Gastrocnemius medialis (tissue), 4 donors: ENCODE measurements at regions not wholly inside any gene's neighbourhood (a gene's known extent, or its start where the extent isn't known, plus 50 kb on each side); places are given as distances from the start of the nearest gene placed in this dataset.

ENCODE experiments used
- ATAC-seq, 2 donors: fragments of 150-250 bp; one replicate each; pipeline ENCODE4 v1.9.1; 2016
- DNase-seq, 2 donors: peaks; one replicate each; pipeline ENCODE4 v3.0.0-alpha.2; 2019
- H3K27ac ChIP-seq, 4 donors: fragments of 200-600 bp; sonication (generic); 1 replicate in 1 of 4; 2 replicates in 3 of 4; pipeline ENCODE4 v1.5.1; 2016 to 2018; ENCODE audit warnings: mild to moderate bottlenecking in 2 of 4, moderate library complexity in 1 of 4
- H3K27me3 ChIP-seq, 3 donors: fragments of 200-600 bp; sonication (generic) in 2 of 3; 1 replicate in 1 of 3; 2 replicates in 2 of 3; pipeline versions ENCODE4 v1.5.1 to v1.6.0; 2016 to 2019; ENCODE audit warnings: mild to moderate bottlenecking in 1 of 3, moderate library complexity in 1 of 3
- H3K36me3 ChIP-seq, 2 donors: fragments of 200-600 bp; sonication (generic) in 1 of 2; one replicate each; pipeline ENCODE4 v1.5.1; 2017 to 2018
- H3K4me1 ChIP-seq, 2 donors: fragments of 200-600 bp; sonication (generic) in 1 of 2; one replicate each; pipeline ENCODE4 v1.5.1; 2016 to 2017; ENCODE audit warnings: mild to moderate bottlenecking in 2 of 2
- H3K4me3 ChIP-seq, 4 donors: fragments of 200-600 bp; sonication (generic) in 3 of 4; 1 replicate in 1 of 4; 2 replicates in 3 of 4; pipeline ENCODE4 v1.5.1; 2016 to 2019; ENCODE audit warnings: mild to moderate bottlenecking in 2 of 4
- H3K9me3 ChIP-seq, 3 donors: fragments of 200-600 bp; sonication (generic) in 2 of 3; 1 replicate in 1 of 3; 2 replicates in 2 of 3; pipeline ENCODE4 v1.5.1; 2016 to 2019
- POLR2A ChIP-seq, 2 donors: fragments of 450-650 bp; IDR thresholded peaks; one replicate each; pipeline ENCODE4 v1.6.1; 2017; ENCODE audit warnings: antibody characterized with exemption in 2 of 2, mild to moderate bottlenecking in 2 of 2, moderate library complexity in 2 of 2
- in situ Hi-C, 4 donors: fragments of 200-750 bp; cut with MboI; loops; one replicate each; pipeline versions ENCODE4 v1.15.0 to v1.8.0; 2017; ENCODE audit warnings: low sequenced_read_pairs in 4 of 4
- intact Hi-C: fragments of 100-400 bp; cut with DNase I; formaldehyde crosslinking; loops from one replicate; pipeline ENCODE4 v1.15.1; 2023; ENCODE audit warnings: low total_unique reads
- TF ChIP-seq, protein P1 (sequence below), 5 experiments: fragments of 450-650 bp in 3 of 5; fragments of 200-600 bp in 2 of 5; sonication (generic) in 2 of 5; IDR thresholded peaks in 4 of 5; conservative IDR thresholded peaks in 1 of 5; 1 replicate in 4 of 5; 2 replicates in 1 of 5; pipeline ENCODE4 v1.5.1; 2016 to 2019; ENCODE audit warnings: antibody characterized with exemption in 5 of 5, mild to moderate bottlenecking in 3 of 5, moderate library complexity in 3 of 5

- intact Hi-C loops (no loop called here), in situ Hi-C loops (no loop called here)
- no peak overlapping the region for H3K27ac ChIP-seq
- no peaks in the 10 kb centered on the region for H3K27me3 ChIP-seq
- H3K4me3 ChIP-seq: no peak overlapping the region
- DNase-seq (no peak), ATAC-seq (no peak)
- no peaks in the 10 kb centered on the region for H3K9me3 ChIP-seq
- no peak for TF ChIP-seq POLR2A (IDR thresholded peaks at IDR 0.05)
- TF ChIP-seq, protein P1, sequence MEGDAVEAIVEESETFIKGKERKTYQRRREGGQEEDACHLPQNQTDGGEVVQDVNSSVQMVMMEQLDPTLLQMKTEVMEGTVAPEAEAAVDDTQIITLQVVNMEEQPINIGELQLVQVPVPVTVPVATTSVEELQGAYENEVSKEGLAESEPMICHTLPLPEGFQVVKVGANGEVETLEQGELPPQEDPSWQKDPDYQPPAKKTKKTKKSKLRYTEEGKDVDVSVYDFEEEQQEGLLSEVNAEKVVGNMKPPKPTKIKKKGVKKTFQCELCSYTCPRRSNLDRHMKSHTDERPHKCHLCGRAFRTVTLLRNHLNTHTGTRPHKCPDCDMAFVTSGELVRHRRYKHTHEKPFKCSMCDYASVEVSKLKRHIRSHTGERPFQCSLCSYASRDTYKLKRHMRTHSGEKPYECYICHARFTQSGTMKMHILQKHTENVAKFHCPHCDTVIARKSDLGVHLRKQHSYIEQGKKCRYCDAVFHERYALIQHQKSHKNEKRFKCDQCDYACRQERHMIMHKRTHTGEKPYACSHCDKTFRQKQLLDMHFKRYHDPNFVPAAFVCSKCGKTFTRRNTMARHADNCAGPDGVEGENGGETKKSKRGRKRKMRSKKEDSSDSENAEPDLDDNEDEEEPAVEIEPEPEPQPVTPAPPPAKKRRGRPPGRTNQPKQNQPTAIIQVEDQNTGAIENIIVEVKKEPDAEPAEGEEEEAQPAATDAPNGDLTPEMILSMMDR (IDR thresholded peaks at IDR 0.05 in 4 of 5, conservative IDR thresholded peaks at IDR 0.05 in 1 of 5): no peak
- no peaks in the 10 kb centered on the region for H3K36me3 ChIP-seq
- H3K4me1 ChIP-seq: no peaks in the 10 kb centered on the region
Measured at GRCh38 chr12:63066136-63066535, 84.9 kb downstream of the AVPR1A start.

GRCh38 chr12:63064080-63064479, 86.9 kb downstream of the AVPR1A start:
- no peak overlapping the region for H3K4me3 ChIP-seq
- DNase-seq (no peak), ATAC-seq (no peak)
- H3K9me3 ChIP-seq: no peaks in the 10 kb centered on the region
- no peaks in the 10 kb centered on the region for H3K4me1 ChIP-seq
- in situ Hi-C loops: no loop called here
- no peak overlapping the region for H3K27ac ChIP-seq
- H3K27me3 ChIP-seq: no peaks in the 10 kb centered on the region
- H3K36me3 ChIP-seq: no peaks in the 10 kb centered on the region
- no peak for TF ChIP-seq POLR2A (IDR thresholded peaks at IDR 0.05)
- TF ChIP-seq, protein P1 (IDR thresholded peaks at IDR 0.05 in 4 of 5, conservative IDR thresholded peaks at IDR 0.05 in 1 of 5): no peak
- intact Hi-C loops: no loop called here

DNA sequence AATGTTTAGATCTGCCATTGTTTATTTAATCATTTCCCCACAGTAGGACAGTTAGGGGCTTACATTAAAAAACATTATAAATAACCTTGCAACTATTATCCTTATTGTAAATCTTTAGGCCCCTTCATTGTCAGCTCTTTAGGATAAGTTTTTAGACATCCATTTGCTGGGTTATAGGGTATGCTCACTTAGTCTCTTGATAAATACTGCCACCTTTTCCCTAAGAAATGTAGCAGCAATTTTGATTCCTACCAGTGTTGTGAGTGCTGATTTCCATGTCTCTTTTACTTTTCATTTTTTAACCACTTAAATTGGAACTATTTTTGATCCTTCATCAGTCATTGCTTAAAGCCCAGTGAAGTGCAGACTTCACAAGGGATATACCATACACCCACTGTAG, 94.4 kb downstream of the AVPR1A start:
- no peak for ATAC-seq
- Histone ChIP-seq H3K36me3 (no peaks in the 10 kb centered on the region), H3K9me3 (no peaks in the 10 kb centered on the region), H3K4me1 (no peaks in the 10 kb centered on the region), H3K27me3 (no peaks in the 10 kb centered on the region), H3K27ac (no peak overlapping the region), H3K4me3 (no peak overlapping the region)
- intact Hi-C loops: no loop called here
- no peak for DNase-seq
- TF ChIP-seq POLR2A (IDR thresholded peaks at IDR 0.05): no peak
- TF ChIP-seq, protein P1 (IDR thresholded peaks at IDR 0.05 in 4 of 5, conservative IDR thresholded peaks at IDR 0.05 in 1 of 5): no peak
- in situ Hi-C loops: no loop called here

- no peak overlapping the region for H3K4me3 ChIP-seq
- no peak for DNase-seq
- ATAC-seq: no peak
- in situ Hi-C loops: no loop called here
- intact Hi-C loops: no loop called here
- H3K9me3 ChIP-seq: no peaks in the 10 kb centered on the region
- TF ChIP-seq, protein P1 (IDR thresholded peaks at IDR 0.05 in 4 of 5, conservative IDR thresholded peaks at IDR 0.05 in 1 of 5): no peak
- TF ChIP-seq POLR2A (IDR thresholded peaks at IDR 0.05): no peak
- no peaks in the 10 kb centered on the region for H3K36me3 ChIP-seq
- H3K4me1 ChIP-seq: no peaks in the 10 kb centered on the region
- H3K27ac ChIP-seq: no peak overlapping the region
- no peaks in the 10 kb centered on the region for H3K27me3 ChIP-seq
Measured at GRCh38 chr12:63052696-63053095, 98.3 kb downstream of the AVPR1A start.

GRCh38 chr12:63047146-63047545, 103.9 kb downstream of the AVPR1A start:
- no peak for TF ChIP-seq POLR2A (IDR thresholded peaks at IDR 0.05)
- TF ChIP-seq, protein P1 (IDR thresholded peaks at IDR 0.05 in 4 of 5, conservative IDR thresholded peaks at IDR 0.05 in 1 of 5): no peak
- Histone ChIP-seq H3K36me3 (no peaks in the 10 kb centered on the region), H3K9me3 (no peaks in the 10 kb centered on the region), H3K27ac (no peak overlapping the region), H3K4me1 (no peaks in the 10 kb centered on the region), H3K27me3 (no peaks in the 10 kb centered on the region), H3K4me3 (no peak overlapping the region)
- ATAC-seq (no peak), DNase-seq (no peak)
- intact Hi-C loops (no loop called here), in situ Hi-C loops (loop anchor here in 1 of 4 donors (25.0 kb wide), 1 partner anchor 110 kb away; the partner anchor contains the start of gene PPM1H)
